Mucosa of stomach (tissue), 1 donor: ENCODE measurements at regions not wholly inside any gene's neighbourhood (a gene's known extent, or its start where the extent isn't known, plus 50 kb on each side); places are given as distances from the start of the nearest gene placed in this dataset.

Source experiments
- H3K27me3 ChIP-seq: one replicate; pipeline ENCODE4 v1.7.0; 2013; ENCODE audit warnings: mild to moderate bottlenecking, low read length; ENCODE audit not compliant: control insufficient read depth, insufficient read depth
- H3K36me3 ChIP-seq: one replicate; pipeline ENCODE4 v1.7.0; 2013; ENCODE audit warnings: low read length; ENCODE audit not compliant: control insufficient read depth, insufficient read depth
- H3K4me1 ChIP-seq: one replicate; pipeline ENCODE4 v1.7.0; 2013; ENCODE audit warnings: mild to moderate bottlenecking, low read length; ENCODE audit not compliant: control insufficient read depth, insufficient read depth
- H3K4me3 ChIP-seq: one replicate; pipeline ENCODE4 v1.7.0; 2013; ENCODE audit warnings: low read length
- H3K9ac ChIP-seq: one replicate; pipeline ENCODE4 v1.7.0; 2013; ENCODE audit warnings: mild to moderate bottlenecking, low read length, moderate library complexity
- H3K9me3 ChIP-seq: one replicate; pipeline ENCODE4 v1.7.0; 2013; ENCODE audit warnings: mild to moderate bottlenecking, low read length, moderate library complexity; ENCODE audit not compliant: control insufficient read depth
- donor health status: Pancreatic carcinoma.

GRCh38 chr22:49328118-49328475, 499.6 kb downstream of the BRD1 start:
- H3K9ac ChIP-seq, result no peak overlapping the region
- no peaks in the 10 kb centered on the region for H3K4me1 ChIP-seq
- no peaks in the 10 kb centered on the region for H3K27me3 ChIP-seq
- H3K36me3 ChIP-seq, result no peaks in the 10 kb centered on the region
- no peak overlapping the region for H3K4me3 ChIP-seq
- H3K9me3 ChIP-seq, result no peaks in the 10 kb centered on the region

GRCh38 chr22:49327411-49328117, 500.1 kb downstream of the BRD1 start:
- Histone ChIP-seq H3K4me3 (no peak overlapping the region), H3K9ac (no peak overlapping the region), H3K27me3 (no peaks in the 10 kb centered on the region), H3K9me3 (no peaks in the 10 kb centered on the region), H3K36me3 (no peaks in the 10 kb centered on the region), H3K4me1 (no peaks in the 10 kb centered on the region)

GRCh38 chr22:49326558-49326957, 501.1 kb downstream of the BRD1 start:
- H3K9me3 ChIP-seq, result no peaks in the 10 kb centered on the region
- no peaks in the 10 kb centered on the region for H3K27me3 ChIP-seq

GRCh38 chr22:49325531-49326395, 501.9 kb downstream of the BRD1 start:
- Histone ChIP-seq H3K9me3 (no peaks in the 10 kb centered on the region), H3K4me3 (no peak overlapping the region), H3K9ac (no peak overlapping the region), H3K27me3 (no peaks in the 10 kb centered on the region), H3K4me1 (no peaks in the 10 kb centered on the region), H3K36me3 (no peaks in the 10 kb centered on the region)

More at GRCh38 chr22:49326558-49326957, 501.1 kb downstream of the BRD1 start:
- Histone ChIP-seq H3K4me3 (no peak overlapping the region), H3K4me1 (no peaks in the 10 kb centered on the region), H3K9ac (no peak overlapping the region), H3K36me3 (no peaks in the 10 kb centered on the region)

GRCh38 chr22:49324527-49325491, 502.9 kb downstream of the BRD1 start:
- Histone ChIP-seq H3K27me3 (no peaks in the 10 kb centered on the region), H3K9ac (no peak overlapping the region), H3K4me1 (no peaks in the 10 kb centered on the region), H3K9me3 (no peaks in the 10 kb centered on the region), H3K4me3 (no peak overlapping the region), H3K36me3 (no peaks in the 10 kb centered on the region)

GRCh38 chr22:49323751-49324415, 503.8 kb downstream of the BRD1 start:
- Histone ChIP-seq H3K4me3 (no peak overlapping the region), H3K9me3 (no peaks in the 10 kb centered on the region), H3K36me3 (no peaks in the 10 kb centered on the region), H3K4me1 (no peaks in the 10 kb centered on the region), H3K9ac (no peak overlapping the region), H3K27me3 (no peaks in the 10 kb centered on the region)

- no peaks in the 10 kb centered on the region for H3K36me3 ChIP-seq
- H3K9ac ChIP-seq, result no peak overlapping the region
- no peaks in the 10 kb centered on the region for H3K9me3 ChIP-seq
- H3K4me1 ChIP-seq, result no peaks in the 10 kb centered on the region
- no peak overlapping the region for H3K4me3 ChIP-seq
- H3K27me3 ChIP-seq, result no peaks in the 10 kb centered on the region
These were observed 504.6 kb downstream of the BRD1 start for GRCh38 chr22:49322861-49323622.

- no peaks in the 10 kb centered on the region for H3K27me3 ChIP-seq
- no peak overlapping the region for H3K9ac ChIP-seq
- H3K36me3 ChIP-seq, result no peaks in the 10 kb centered on the region
- H3K4me3 ChIP-seq, result no peak overlapping the region
- no peaks in the 10 kb centered on the region for H3K4me1 ChIP-seq
- no peaks in the 10 kb centered on the region for H3K9me3 ChIP-seq
These were observed 505.4 kb downstream of the BRD1 start for GRCh38 chr22:49322231-49322630.

GRCh38 chr22:49321477-49322055, 506.1 kb downstream of the BRD1 start:
- Histone ChIP-seq H3K4me1 (no peaks in the 10 kb centered on the region), H3K36me3 (no peaks in the 10 kb centered on the region), H3K4me3 (no peak overlapping the region), H3K9me3 (no peaks in the 10 kb centered on the region), H3K27me3 (no peaks in the 10 kb centered on the region), H3K9ac (no peak overlapping the region)

- Histone ChIP-seq H3K9me3 (no peaks in the 10 kb centered on the region), H3K36me3 (no peaks in the 10 kb centered on the region), H3K4me1 (no peaks in the 10 kb centered on the region), H3K27me3 (no peaks in the 10 kb centered on the region), H3K4me3 (no peak overlapping the region), H3K9ac (no peak overlapping the region)
These were observed 506.8 kb downstream of the BRD1 start for GRCh38 chr22:49320714-49321476.
